IPS-20b (cell line): ENCODE measurements at regions not wholly inside any gene's neighbourhood (a gene's known extent, or its start where the extent isn't known, plus 50 kb on each side); places are given as distances from the start of the nearest gene placed in this dataset.

ENCODE experiments used
- H3K27ac ChIP-seq: one replicate; pipeline ENCODE4 v1.5.1; 2013; ENCODE audit warnings: low read length
- H3K27me3 ChIP-seq: 2 replicates; pipeline ENCODE4 v1.6.1; 2013; ENCODE audit warnings: mild to moderate bottlenecking, low read length, inconsistent platforms; ENCODE audit not compliant: insufficient read depth
- H3K36me3 ChIP-seq: 2 replicates; pipeline ENCODE4 v1.6.1; 2013; ENCODE audit warnings: low read depth, mild to moderate bottlenecking, inconsistent platforms, low read length, moderate library complexity; ENCODE audit not compliant: insufficient read depth
- H3K4me1 ChIP-seq: 2 replicates; pipeline ENCODE4 v1.6.1; 2013; ENCODE audit warnings: mild to moderate bottlenecking, control low read depth, inconsistent platforms, low read length, moderate library complexity; ENCODE audit not compliant: insufficient read depth
- H3K4me3 ChIP-seq: 2 replicates; pipeline ENCODE4 v1.5.1; 2013; ENCODE audit warnings: mild to moderate bottlenecking, low read length, inconsistent platforms
- H3K9ac ChIP-seq: 2 replicates; pipeline ENCODE4 v1.6.1; 2013; ENCODE audit warnings: low read depth, mild to moderate bottlenecking, inconsistent platforms, low read length, moderate library complexity
- H3K9me3 ChIP-seq: 2 replicates; pipeline ENCODE4 v1.6.1; 2013; ENCODE audit warnings: mild to moderate bottlenecking, low read depth, low read length, inconsistent platforms; ENCODE audit not compliant: insufficient read depth

DNA sequence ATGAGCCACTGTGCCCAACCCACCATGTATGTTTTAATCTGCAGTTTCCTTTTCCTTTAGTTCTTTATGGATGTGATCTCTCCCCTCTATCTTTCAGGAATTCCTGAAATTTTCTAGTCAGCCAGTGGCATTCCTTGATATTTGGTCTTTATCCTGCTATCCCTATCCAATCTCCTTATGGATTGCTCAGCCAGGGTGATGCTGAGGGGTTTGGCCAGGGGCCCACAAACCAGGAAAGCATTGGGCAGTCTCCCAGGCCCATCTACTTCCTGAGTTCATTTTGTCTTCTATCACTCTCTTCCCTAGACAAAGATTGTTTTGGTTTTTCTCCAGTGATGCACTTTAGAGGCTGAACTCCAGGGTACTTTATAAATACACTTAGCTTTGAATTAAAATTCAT is 115.9 kb downstream of the KATNIP start:
- H3K9ac ChIP-seq = no peak overlapping the region
- H3K4me1 ChIP-seq = no peaks in the 10 kb centered on the region
- H3K4me3 ChIP-seq = no peak overlapping the region
- no peaks in the 10 kb centered on the region for H3K27me3 ChIP-seq
- H3K27ac ChIP-seq = no peak overlapping the region
- no peaks in the 10 kb centered on the region for H3K36me3 ChIP-seq
- H3K9me3 ChIP-seq = no peaks in the 10 kb centered on the region

GRCh38 chr16:27670071-27670810 is 120.3 kb downstream of the KATNIP start:
- H3K36me3 ChIP-seq = no peaks in the 10 kb centered on the region
- no peaks in the 10 kb centered on the region for H3K27me3 ChIP-seq
- H3K9ac ChIP-seq = no peak overlapping the region
- no peaks in the 10 kb centered on the region for H3K4me1 ChIP-seq
- H3K4me3 ChIP-seq = no peak overlapping the region
- no peak overlapping the region for H3K27ac ChIP-seq
- no peaks in the 10 kb centered on the region for H3K9me3 ChIP-seq

DNA sequence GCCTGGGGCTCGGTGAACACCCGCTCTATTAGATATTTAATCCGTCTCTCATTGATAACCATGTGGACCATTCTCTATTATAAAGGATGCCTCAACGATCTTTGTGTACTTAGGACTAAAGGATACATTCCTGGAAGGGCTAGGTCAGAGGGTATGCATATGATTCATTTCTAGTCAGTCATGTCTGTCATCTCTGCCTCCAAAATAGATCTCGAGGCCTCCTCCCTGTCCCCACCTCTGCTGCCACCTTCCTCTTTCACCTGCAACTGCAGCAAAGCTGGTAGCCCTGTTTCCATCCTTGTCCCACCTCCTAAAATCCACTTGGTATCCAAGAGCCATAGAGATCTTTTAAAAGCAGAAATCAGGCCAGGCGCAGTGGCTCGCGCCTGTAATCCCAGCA is 121.5 kb downstream of the KATNIP start:
- H3K27ac ChIP-seq = no peak overlapping the region
- no peaks in the 10 kb centered on the region for H3K36me3 ChIP-seq
- H3K9ac ChIP-seq = no peak overlapping the region
- H3K27me3 ChIP-seq = no peaks in the 10 kb centered on the region
- H3K9me3 ChIP-seq = no peaks in the 10 kb centered on the region
- H3K4me1 ChIP-seq = no peaks in the 10 kb centered on the region
- H3K4me3 ChIP-seq = no peak overlapping the region

- H3K27me3 ChIP-seq = no peaks in the 10 kb centered on the region
- peaks cover 6% of the 10 kb centered on the region; the same call in 1 of the 2 replicates for H3K36me3 ChIP-seq
- H3K4me1 ChIP-seq = no peaks in the 10 kb centered on the region
- no peak overlapping the region for H3K27ac ChIP-seq
- no peak overlapping the region for H3K9ac ChIP-seq
- no peak overlapping the region for H3K4me3 ChIP-seq
- H3K9me3 ChIP-seq = no peaks in the 10 kb centered on the region
Measured at GRCh38 chr16:27676839-27677238, 126.9 kb downstream of the KATNIP start.

GRCh38 chr16:27677263-27677662 is 127.3 kb downstream of the KATNIP start:
- Histone ChIP-seq H3K4me1 (no peaks in the 10 kb centered on the region), H3K27ac (no peak overlapping the region), H3K9me3 (no peaks in the 10 kb centered on the region), H3K36me3 (peaks cover 6% of the 10 kb centered on the region; the same call in 1 of the 2 replicates), H3K27me3 (no peaks in the 10 kb centered on the region), H3K9ac (no peak overlapping the region), H3K4me3 (no peak overlapping the region)

DNA sequence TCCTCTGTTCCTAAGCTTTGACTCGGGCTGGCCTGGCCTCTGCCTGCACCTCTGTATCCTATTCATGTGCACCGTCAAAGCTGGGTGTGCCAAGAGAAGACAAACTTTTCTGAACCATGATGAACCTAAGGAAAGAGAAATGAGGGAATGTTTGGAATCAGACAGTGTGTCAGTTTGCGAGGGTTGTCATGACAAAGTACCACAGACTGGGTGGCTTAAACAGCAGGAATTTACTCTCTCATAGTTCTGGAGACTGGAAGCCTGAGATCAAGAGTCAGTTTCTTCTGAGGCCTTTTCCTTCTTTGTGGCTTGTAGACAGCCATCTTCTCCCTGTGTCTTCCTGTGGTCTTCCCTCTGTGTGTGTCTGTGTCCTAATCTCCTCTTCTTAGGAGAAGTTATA is 129.0 kb downstream of the KATNIP start:
- H3K4me3 ChIP-seq = no peak overlapping the region
- no peaks in the 10 kb centered on the region; the same call in 1 of the 2 replicates for H3K4me1 ChIP-seq
- no peak overlapping the region for H3K27ac ChIP-seq
- H3K27me3 ChIP-seq = no peaks in the 10 kb centered on the region
- H3K9me3 ChIP-seq = no peaks in the 10 kb centered on the region
- peaks cover 6% of the 10 kb centered on the region; the same call in 1 of the 2 replicates for H3K36me3 ChIP-seq
- no peak overlapping the region for H3K9ac ChIP-seq

DNA sequence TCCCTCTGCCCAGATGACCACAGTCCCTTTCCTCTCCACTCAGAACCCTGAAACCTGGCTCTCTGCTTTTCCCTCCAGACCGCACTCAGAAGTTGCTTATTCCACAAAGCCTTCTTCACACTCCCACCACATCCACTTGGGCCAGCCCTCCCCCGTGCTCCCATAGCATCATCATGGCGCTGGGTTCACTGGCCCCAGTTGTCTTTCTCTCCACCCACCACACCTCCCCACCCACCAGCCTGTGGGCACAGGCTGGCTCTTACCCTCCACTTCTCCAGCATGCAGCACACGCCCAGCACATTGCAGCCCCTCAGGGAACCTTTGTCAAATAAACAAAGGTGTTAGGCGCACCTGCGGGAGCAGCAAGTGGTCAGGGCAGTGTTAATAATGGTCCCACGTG is 130.0 kb downstream of the KATNIP start:
- no peak overlapping the region for H3K27ac ChIP-seq
- no peaks in the 10 kb centered on the region for H3K27me3 ChIP-seq
- no peaks in the 10 kb centered on the region; the same call in 1 of the 2 replicates for H3K4me1 ChIP-seq
- H3K9ac ChIP-seq = no peak overlapping the region
- H3K9me3 ChIP-seq = no peaks in the 10 kb centered on the region
- H3K4me3 ChIP-seq = no peak overlapping the region
- H3K36me3 ChIP-seq = peaks cover 6% of the 10 kb centered on the region; the same call in 1 of the 2 replicates

DNA sequence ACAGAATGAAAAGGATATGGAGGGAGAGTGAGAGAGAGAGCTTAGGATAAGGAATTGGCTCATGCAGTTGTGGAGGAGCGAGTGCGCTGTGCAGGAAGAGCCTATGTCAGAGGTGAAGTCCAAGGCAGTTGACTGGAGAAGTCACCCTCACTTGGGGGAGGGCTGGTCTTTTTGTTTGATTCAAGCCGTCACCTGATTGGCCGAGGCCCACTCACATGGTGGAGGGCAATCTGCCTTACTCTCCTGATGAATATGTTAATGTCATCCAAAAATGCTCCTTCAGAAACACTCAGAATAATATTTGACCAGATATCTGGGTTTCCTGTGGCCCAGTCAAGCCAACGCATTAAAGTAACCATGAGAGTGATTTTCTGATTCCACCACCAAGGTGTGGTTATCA is 131.7 kb downstream of the KATNIP start:
- Histone ChIP-seq H3K27ac (no peak overlapping the region), H3K4me1 (no peaks in the 10 kb centered on the region; the same call in 1 of the 2 replicates), H3K27me3 (no peaks in the 10 kb centered on the region), H3K9me3 (no peaks in the 10 kb centered on the region), H3K9ac (no peak overlapping the region), H3K36me3 (peaks cover 6% of the 10 kb centered on the region; the same call in 1 of the 2 replicates), H3K4me3 (no peak overlapping the region)

- H3K27ac ChIP-seq = no peak overlapping the region
- H3K27me3 ChIP-seq = no peaks in the 10 kb centered on the region
- no peaks in the 10 kb centered on the region; the same call in 1 of the 2 replicates for H3K36me3 ChIP-seq
- no peaks in the 10 kb centered on the region; the same call in 1 of the 2 replicates for H3K4me1 ChIP-seq
- H3K9ac ChIP-seq = no peak overlapping the region
- no peak overlapping the region for H3K4me3 ChIP-seq
- no peaks in the 10 kb centered on the region for H3K9me3 ChIP-seq
Measured at GRCh38 chr16:27684047-27684446, 134.1 kb downstream of the KATNIP start.

DNA sequence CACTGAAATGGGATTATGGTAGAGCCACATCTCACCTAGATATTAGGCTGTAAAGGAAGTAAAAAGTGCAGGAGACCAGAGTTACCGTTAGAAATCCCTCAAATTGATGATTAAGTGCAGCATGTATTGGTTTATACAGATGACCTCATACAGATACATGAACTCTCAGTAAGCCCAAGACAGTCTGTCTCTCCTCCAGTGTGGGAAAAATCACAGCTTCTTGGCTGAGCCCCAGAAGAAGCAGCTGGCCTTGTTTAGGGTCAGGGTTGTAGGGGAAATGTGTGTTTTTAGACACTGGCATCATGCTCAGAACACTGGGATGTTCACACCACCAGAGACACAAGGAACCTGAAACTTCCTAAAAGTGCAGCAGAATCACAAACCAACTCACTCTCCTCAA is 135.9 kb downstream of the KATNIP start:
- Histone ChIP-seq H3K4me3 (no peak overlapping the region), H3K27me3 (no peaks in the 10 kb centered on the region), H3K27ac (no peak overlapping the region), H3K36me3 (no peaks in the 10 kb centered on the region; the same call in 1 of the 2 replicates), H3K9ac (no peak overlapping the region), H3K9me3 (no peaks in the 10 kb centered on the region), H3K4me1 (no peaks in the 10 kb centered on the region; the same call in 1 of the 2 replicates)

- H3K4me1 ChIP-seq = no peaks in the 10 kb centered on the region; the same call in 1 of the 2 replicates
- H3K36me3 ChIP-seq = no peaks in the 10 kb centered on the region
- H3K9me3 ChIP-seq = no peaks in the 10 kb centered on the region
- no peak overlapping the region for H3K27ac ChIP-seq
- H3K9ac ChIP-seq = no peak overlapping the region
- no peaks in the 10 kb centered on the region for H3K27me3 ChIP-seq
- no peak overlapping the region for H3K4me3 ChIP-seq
Measured at GRCh38 chr16:27686926-27687325, 137.0 kb downstream of the KATNIP start.

- H3K9ac ChIP-seq = no peak overlapping the region
- H3K27ac ChIP-seq = no peak overlapping the region
- no peaks in the 10 kb centered on the region for H3K9me3 ChIP-seq
- H3K36me3 ChIP-seq = no peaks in the 10 kb centered on the region
- no peaks in the 10 kb centered on the region for H3K27me3 ChIP-seq
- H3K4me3 ChIP-seq = no peak overlapping the region
- H3K4me1 ChIP-seq = no peaks in the 10 kb centered on the region; the same call in 1 of the 2 replicates
Measured at GRCh38 chr16:27687605-27688004, 137.7 kb downstream of the KATNIP start.
